Colonic mucosa (tissue), 4 donors: ENCODE measurements at regions not wholly inside any gene's neighbourhood (a gene's known extent, or its start where the extent isn't known, plus 50 kb on each side); places are given as distances from the start of the nearest gene placed in this dataset.
"Not testable (repeated sequence)": the region's sequence is repeated elsewhere in the genome, so short reads cannot be mapped to it uniquely, and the experiment has no call there.

Experiments used
- DNase-seq: peaks from one replicate; pipeline ENCODE4 v3.0.0-alpha.2; 2020
- H3K27ac ChIP-seq: fragments of 200-600 bp; one replicate; pipeline ENCODE4 v1.8.0; 2021
- H3K27me3 ChIP-seq: fragments of 200-600 bp; one replicate; pipeline ENCODE4 v1.8.0; 2021
- H3K36me3 ChIP-seq: fragments of 200-600 bp; one replicate; pipeline ENCODE4 v1.8.0; 2021
- H3K4me1 ChIP-seq: fragments of 200-600 bp; one replicate; pipeline ENCODE4 v1.8.0; 2021; ENCODE audit warnings: mild to moderate bottlenecking
- H3K4me3 ChIP-seq: fragments of 200-600 bp; one replicate; pipeline ENCODE4 v1.8.0; 2021
- H3K9ac ChIP-seq, 2 donors: one replicate each; pipeline ENCODE4 v1.7.0; 2013; ENCODE audit warnings: control low read depth in 2 of 2, low read depth in 2 of 2, low read length in 2 of 2
- H3K9me3 ChIP-seq: fragments of 200-600 bp; one replicate; pipeline ENCODE4 v1.8.0; 2021
- CTCF ChIP-seq: fragments of 200-600 bp; IDR thresholded peaks from one replicate; pipeline ENCODE4 v1.8.0; 2022; ENCODE audit warnings: antibody characterized with exemption, mild to moderate bottlenecking
- intact Hi-C: fragments of 100-400 bp; cut with DNase I; formaldehyde crosslinking; loops from one replicate; pipeline ENCODE4 v1.14.1; 2022
- donor health status: healthy.
- donor health status: DM: no; HTN: no; CAD: no.
- donor health status: DM: no; HTN: no; CAD: no.

GRCh38 chr1:224825525-224826000 lies 103.9 kb upstream of the DNAH14 start:
- Histone ChIP-seq H3K27me3 (no peaks in the 10 kb centered on the region), H3K27ac (no peak overlapping the region), H3K9ac (no peak overlapping the region), H3K36me3 (no peaks in the 10 kb centered on the region), H3K4me1 (no peaks in the 10 kb centered on the region), H3K4me3 (no peak overlapping the region), H3K9me3 (no peaks in the 10 kb centered on the region)
- intact Hi-C loops: no loop called here
- no peak for TF ChIP-seq CTCF
- DNase-seq: no peak

GRCh38 chr1:224828691-224829090 lies 100.8 kb upstream of the DNAH14 start:
- H3K36me3 ChIP-seq: no peaks in the 10 kb centered on the region
- intact Hi-C loops: no loop called here
- DNase-seq: no peak
- H3K27ac ChIP-seq: no peak overlapping the region
- no peak overlapping the region for H3K4me3 ChIP-seq
- no peak for TF ChIP-seq CTCF
- no peaks in the 10 kb centered on the region for H3K4me1 ChIP-seq
- no peaks in the 10 kb centered on the region for H3K9me3 ChIP-seq
- H3K9ac ChIP-seq: no peak overlapping the region
- H3K27me3 ChIP-seq: no peaks in the 10 kb centered on the region

GRCh38 chr1:224831501-224831900 lies 98.0 kb upstream of the DNAH14 start:
- H3K9me3 ChIP-seq: no peaks in the 10 kb centered on the region
- no peaks in the 10 kb centered on the region for H3K36me3 ChIP-seq
- H3K27ac ChIP-seq: no peak overlapping the region
- no peak overlapping the region for H3K9ac ChIP-seq
- DNase-seq: no peak
- H3K4me1 ChIP-seq: no peaks in the 10 kb centered on the region
- no peak overlapping the region for H3K4me3 ChIP-seq
- H3K27me3 ChIP-seq: no peaks in the 10 kb centered on the region
- TF ChIP-seq CTCF: no peak
- intact Hi-C loops: no loop called here

- H3K9ac ChIP-seq, H3K36me3 ChIP-seq, H3K9me3 ChIP-seq, DNase-seq, H3K4me1 ChIP-seq, H3K27me3 ChIP-seq, H3K27ac ChIP-seq, H3K4me3 ChIP-seq, intact Hi-C loops: not testable (repeated sequence)
These were observed 89.7 kb upstream of the DNAH14 start for GRCh38 chr1:224839648-224840300.

GRCh38 chr1:224841803-224842202 lies 87.7 kb upstream of the DNAH14 start:
- H3K4me3 ChIP-seq, H3K27ac ChIP-seq, H3K9me3 ChIP-seq, intact Hi-C loops, H3K4me1 ChIP-seq, H3K9ac ChIP-seq, H3K36me3 ChIP-seq, DNase-seq, H3K27me3 ChIP-seq: not testable (repeated sequence)

- no peaks in the 10 kb centered on the region for H3K27me3 ChIP-seq
- no peak for DNase-seq
- no peak overlapping the region for H3K4me3 ChIP-seq
- no peaks in the 10 kb centered on the region for H3K4me1 ChIP-seq
- H3K36me3 ChIP-seq: no peaks in the 10 kb centered on the region
- H3K9me3 ChIP-seq: no peaks in the 10 kb centered on the region
- intact Hi-C loops: no loop called here
- H3K9ac ChIP-seq: no peak overlapping the region
- no peak overlapping the region for H3K27ac ChIP-seq
- no peak for TF ChIP-seq CTCF
These were observed 83.2 kb upstream of the DNAH14 start for GRCh38 chr1:224846119-224846907.
